Lower lobe of right lung (tissue), 2 donors: ENCODE measurements at regions not wholly inside any gene's neighbourhood (a gene's known extent, or its start where the extent isn't known, plus 50 kb on each side); places are given as distances from the start of the nearest gene placed in this dataset.
"Not testable (repeated sequence)": the region's sequence is repeated elsewhere in the genome, so short reads cannot be mapped to it uniquely, and the experiment has no call there.

Source experiments
- ATAC-seq, 2 donors: fragments of 200-7000 bp; cut with Tn5 transposase; one replicate each; pipeline ENCODE4 v1.9.1; 2020 to 2022; ENCODE audit warnings: mild to moderate bottlenecking in 2 of 2, moderate library complexity in 2 of 2
- DNase-seq: peaks from one replicate; pipeline ENCODE4 v3.0.0-alpha.2; 2020
- H3K27ac ChIP-seq: fragments of 200-600 bp; one replicate; pipeline ENCODE4 v1.8.0; 2022
- H3K27me3 ChIP-seq: fragments of 200-600 bp; one replicate; pipeline ENCODE4 v1.8.0; 2022; ENCODE audit warnings: low read depth
- H3K36me3 ChIP-seq: fragments of 200-600 bp; one replicate; pipeline ENCODE4 v1.8.0; 2022; ENCODE audit warnings: mild to moderate bottlenecking
- H3K4me1 ChIP-seq: fragments of 200-600 bp; one replicate; pipeline ENCODE4 v1.8.0; 2022
- H3K4me3 ChIP-seq: fragments of 200-600 bp; one replicate; pipeline ENCODE4 v1.8.0; 2022; ENCODE audit warnings: mild to moderate bottlenecking
- H3K9me3 ChIP-seq: fragments of 200-600 bp; one replicate; pipeline ENCODE4 v1.8.0; 2022
- intact Hi-C: fragments of 100-400 bp; cut with DNase I; formaldehyde crosslinking; loops from one replicate; pipeline ENCODE4 v1.11.0; 2022
- donor health status: DM: no; HTN: yes; CAD: no; lungs with severe emphysema.

- intact Hi-C loops, DNase-seq: not testable (repeated sequence)
Observed at GRCh38 chr5:176041248-176041994, 73.3 kb upstream of the THOC3 start.

GRCh38 chr5:176042020-176042658 lies 74.0 kb upstream of the THOC3 start:
- H3K4me1 ChIP-seq, ATAC-seq, DNase-seq, H3K36me3 ChIP-seq, H3K9me3 ChIP-seq, H3K27ac ChIP-seq, intact Hi-C loops, H3K4me3 ChIP-seq, H3K27me3 ChIP-seq: not testable (repeated sequence)

More at GRCh38 chr5:176041248-176041994, 73.3 kb upstream of the THOC3 start:
- not testable (repeated sequence) for H3K27me3 ChIP-seq, H3K4me1 ChIP-seq, H3K27ac ChIP-seq, H3K4me3 ChIP-seq, H3K9me3 ChIP-seq, H3K36me3 ChIP-seq
- ATAC-seq, result peak in 1 of 2 donors; percentile 18

- H3K27me3 ChIP-seq, H3K9me3 ChIP-seq, H3K36me3 ChIP-seq, H3K27ac ChIP-seq, H3K4me1 ChIP-seq, intact Hi-C loops, H3K4me3 ChIP-seq, ATAC-seq: not testable (repeated sequence)
- DNase-seq, result peak; percentile 38
Observed at GRCh38 chr5:176043252-176043829, 75.2 kb upstream of the THOC3 start.

GRCh38 chr5:176043986-176044385 lies 75.9 kb upstream of the THOC3 start:
- H3K27me3 ChIP-seq, H3K27ac ChIP-seq, H3K4me3 ChIP-seq, H3K9me3 ChIP-seq, intact Hi-C loops, H3K4me1 ChIP-seq, H3K36me3 ChIP-seq: not testable (repeated sequence)
- DNase-seq (peak; percentile 21), ATAC-seq (peak; percentile 4)

GRCh38 chr5:176044431-176044830 lies 76.3 kb upstream of the THOC3 start:
- H3K36me3 ChIP-seq, H3K4me1 ChIP-seq, H3K9me3 ChIP-seq, H3K27me3 ChIP-seq, intact Hi-C loops, H3K4me3 ChIP-seq, H3K27ac ChIP-seq, ATAC-seq, DNase-seq: not testable (repeated sequence)

- intact Hi-C loops, H3K27me3 ChIP-seq, H3K9me3 ChIP-seq, H3K4me1 ChIP-seq, H3K4me3 ChIP-seq, ATAC-seq, H3K27ac ChIP-seq, DNase-seq, H3K36me3 ChIP-seq: not testable (repeated sequence)
Observed at GRCh38 chr5:176045442-176045841, 77.3 kb upstream of the THOC3 start.

GRCh38 chr5:176048671-176049070 lies 80.6 kb upstream of the THOC3 start:
- ATAC-seq, H3K9me3 ChIP-seq, H3K4me3 ChIP-seq, H3K4me1 ChIP-seq, H3K27ac ChIP-seq, intact Hi-C loops, DNase-seq, H3K27me3 ChIP-seq, H3K36me3 ChIP-seq: not testable (repeated sequence)

GRCh38 chr5:176060472-176061268 lies 92.6 kb upstream of the THOC3 start:
- H3K9me3 ChIP-seq, H3K27ac ChIP-seq, H3K36me3 ChIP-seq, intact Hi-C loops, DNase-seq, H3K4me3 ChIP-seq, H3K4me1 ChIP-seq, H3K27me3 ChIP-seq: not testable (repeated sequence)
- ATAC-seq, result peak; percentile 91 to 96

- H3K36me3 ChIP-seq, H3K9me3 ChIP-seq, H3K27me3 ChIP-seq, H3K4me1 ChIP-seq, intact Hi-C loops, H3K4me3 ChIP-seq, ATAC-seq, H3K27ac ChIP-seq, DNase-seq: not testable (repeated sequence)
Observed at GRCh38 chr5:176061269-176061622, 93.1 kb upstream of the THOC3 start.

GRCh38 chr5:176061660-176062059 lies 93.5 kb upstream of the THOC3 start:
- H3K27ac ChIP-seq, DNase-seq, H3K4me1 ChIP-seq, intact Hi-C loops, H3K27me3 ChIP-seq, H3K36me3 ChIP-seq, H3K4me3 ChIP-seq, H3K9me3 ChIP-seq: not testable (repeated sequence)
- peak in 1 of 2 donors; percentile 23 for ATAC-seq

- H3K27me3 ChIP-seq, H3K36me3 ChIP-seq, H3K9me3 ChIP-seq, H3K4me3 ChIP-seq, DNase-seq, intact Hi-C loops, H3K27ac ChIP-seq, H3K4me1 ChIP-seq: not testable (repeated sequence)
- peak; percentile 68 to 73 for ATAC-seq
Observed at GRCh38 chr5:176066262-176066945, 98.3 kb upstream of the THOC3 start.

- H3K9me3 ChIP-seq, intact Hi-C loops, ATAC-seq, H3K27ac ChIP-seq, H3K4me3 ChIP-seq, H3K4me1 ChIP-seq, H3K27me3 ChIP-seq, DNase-seq, H3K36me3 ChIP-seq: not testable (repeated sequence)
Observed at GRCh38 chr5:176067162-176067561, 99.0 kb upstream of the THOC3 start.

GRCh38 chr5:176067948-176068347 lies 99.8 kb upstream of the THOC3 start:
- H3K9me3 ChIP-seq, ATAC-seq, H3K4me1 ChIP-seq, H3K4me3 ChIP-seq, H3K36me3 ChIP-seq, H3K27ac ChIP-seq, DNase-seq, intact Hi-C loops, H3K27me3 ChIP-seq: not testable (repeated sequence)
